ENCODE measurements at regions not wholly inside any gene's neighbourhood (a gene's known extent, or its start where the extent isn't known, plus 50 kb on each side); places are given as distances from the start of the nearest gene placed in this dataset.

DNA sequence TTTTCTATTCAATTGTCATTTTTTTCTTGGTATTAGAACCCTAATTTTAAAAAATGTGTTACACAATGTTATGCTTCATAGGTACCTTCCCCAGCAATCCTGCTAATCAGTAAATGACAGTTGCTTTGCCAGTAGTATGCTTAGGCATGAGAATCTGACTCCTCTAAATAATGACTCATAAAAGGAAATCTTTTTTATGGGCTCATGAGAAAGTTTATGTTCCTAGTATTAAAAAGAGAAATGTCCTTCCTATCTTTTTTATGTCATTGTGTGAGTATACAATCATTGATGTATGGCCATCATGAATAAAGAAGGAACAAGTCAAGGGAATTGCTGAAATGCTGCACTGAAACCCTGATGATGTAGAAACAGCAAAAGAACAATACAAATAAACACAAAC, 1237.7 kb upstream of the PCDH20 start:
- no peaks in the 10 kb centered on the region for H3K4me1 ChIP-seq (ENCODE audit: insufficient read depth, low read length, poor library complexity, severe bottlenecking)
- H3K9me3 ChIP-seq (ENCODE audit: insufficient read depth, low read depth, low read length): no peaks in the 10 kb centered on the region
- H2AFZ ChIP-seq (ENCODE audit: low read length): no peak overlapping the region
- H3K9me2 ChIP-seq (replicated peaks; ENCODE audit: low read depth, low read length): no peaks in the 10 kb centered on the region
- H3K4me3 ChIP-seq (ENCODE audit: low read length, poor library complexity, severe bottlenecking): no peak overlapping the region
- H3K79me2 ChIP-seq (ENCODE audit: insufficient read depth, low read length): no peaks in the 10 kb centered on the region
- no peak overlapping the region for H3K4me2 ChIP-seq (ENCODE audit: low read depth, low read length, poor library complexity, severe bottlenecking)
- TF ChIP-seq EZH2phosphoT487 (IDR thresholded peaks at IDR 0.05; ENCODE audit: borderline replicate concordance) (no peak), CTCF (conservative IDR thresholded peaks at IDR 0.05; ENCODE audit: low read length) (no peak)
- H3K36me3 ChIP-seq (ENCODE audit: insufficient read depth, low read length): no peaks in the 10 kb centered on the region
- no peaks in the 10 kb centered on the region for H3K27me3 ChIP-seq (ENCODE audit: insufficient read depth, low read length, poor library complexity, severe bottlenecking)
- no peak overlapping the region for H3K9ac ChIP-seq (ENCODE audit: low read depth, low read length, poor library complexity, severe bottlenecking)
- no peaks in the 10 kb centered on the region for H3F3A ChIP-seq (ENCODE audit: low read depth)
- H4K20me1 ChIP-seq (ENCODE audit: insufficient read depth, low read length, poor library complexity, severe bottlenecking): no peaks in the 10 kb centered on the region

DNA sequence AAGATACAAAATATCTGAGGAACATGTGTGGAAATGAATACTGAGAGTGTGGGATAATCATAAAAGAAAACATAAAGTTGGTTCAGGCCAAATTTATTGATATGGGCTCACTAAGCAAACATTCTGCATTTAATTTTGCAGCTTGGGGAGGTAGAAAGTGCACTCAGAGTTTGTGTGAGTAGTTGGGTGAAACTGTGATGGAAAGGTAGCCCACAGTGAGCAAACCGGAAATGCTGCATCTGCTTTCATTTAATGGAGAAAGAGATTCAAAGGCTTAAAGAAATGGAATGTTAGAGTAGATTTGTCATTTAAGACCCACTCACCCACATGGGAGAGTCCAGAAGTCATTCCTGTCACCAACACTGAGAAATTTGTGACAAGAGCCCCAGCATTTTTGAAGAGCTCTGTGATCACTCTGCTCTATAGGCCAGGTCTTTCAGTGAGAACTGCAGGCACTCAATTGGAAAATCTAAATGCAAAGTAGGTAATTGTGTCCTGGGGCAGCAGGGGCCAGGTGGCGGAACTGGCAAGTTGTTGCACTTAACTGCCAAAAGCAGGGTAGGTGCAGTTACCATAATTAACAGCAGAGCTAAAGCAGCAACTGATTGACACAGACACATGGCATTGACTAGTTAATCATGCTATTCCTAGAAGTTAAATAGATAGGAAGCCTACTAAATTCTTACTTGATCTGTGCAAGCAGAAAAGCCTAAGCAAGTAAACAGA, 1228.3 kb upstream of the PCDH20 start:
- no peaks in the 10 kb centered on the region for H3K27me3 ChIP-seq (ENCODE audit: insufficient read depth, low read length, poor library complexity, severe bottlenecking)

DNA sequence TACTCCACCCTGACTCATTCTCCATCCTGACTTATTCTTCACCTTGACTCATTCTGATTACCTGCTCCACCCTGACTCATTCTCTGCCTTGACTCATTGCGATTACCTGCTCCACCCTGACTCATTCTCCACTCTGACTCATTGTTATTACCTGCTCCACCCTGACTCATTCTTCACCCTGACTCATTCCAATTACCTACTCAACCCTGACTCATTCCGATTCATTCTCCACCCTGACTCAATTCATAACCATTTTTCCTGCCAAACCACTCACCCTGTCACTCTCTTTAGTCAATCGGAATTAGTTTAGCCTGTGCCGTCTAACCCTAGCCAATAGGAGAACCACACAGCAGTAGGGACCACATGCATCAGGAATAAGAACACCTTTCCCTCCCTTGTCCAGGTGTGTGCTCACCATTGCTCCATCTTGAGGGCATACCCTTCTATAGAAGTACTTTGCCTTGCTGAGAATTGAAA, 1227.4 kb upstream of the PCDH20 start:
- no peak overlapping the region for H2AFZ ChIP-seq (ENCODE audit: low read length)

More for the DNA sequence above, 1228.3 kb upstream of the PCDH20 start:
- Histone ChIP-seq H3F3A (ENCODE audit: low read depth) (no peaks in the 10 kb centered on the region), H3K9me2 (replicated peaks; ENCODE audit: low read depth, low read length) (no peaks in the 10 kb centered on the region), H4K20me1 (ENCODE audit: insufficient read depth, low read length, poor library complexity, severe bottlenecking) (no peaks in the 10 kb centered on the region), H3K9ac (ENCODE audit: low read depth, low read length, poor library complexity, severe bottlenecking) (no peak overlapping the region), H3K4me2 (ENCODE audit: low read depth, low read length, poor library complexity, severe bottlenecking) (no peak overlapping the region), H3K4me3 (ENCODE audit: low read length, poor library complexity, severe bottlenecking) (no peak overlapping the region), H3K79me2 (ENCODE audit: insufficient read depth, low read length) (no peaks in the 10 kb centered on the region), H2AFZ (ENCODE audit: low read length) (no peak overlapping the region), H3K4me1 (ENCODE audit: insufficient read depth, low read length, poor library complexity, severe bottlenecking) (no peaks in the 10 kb centered on the region), H3K36me3 (ENCODE audit: insufficient read depth, low read length) (no peaks in the 10 kb centered on the region), H3K9me3 (ENCODE audit: insufficient read depth, low read depth, low read length) (no peaks in the 10 kb centered on the region)
- no peak for TF ChIP-seq EZH2phosphoT487 (IDR thresholded peaks at IDR 0.05; ENCODE audit: borderline replicate concordance)
- no peak for TF ChIP-seq CTCF (conservative IDR thresholded peaks at IDR 0.05; ENCODE audit: low read length)

More for the DNA sequence above, 1227.4 kb upstream of the PCDH20 start:
- no peaks in the 10 kb centered on the region for H3F3A ChIP-seq (ENCODE audit: low read depth)
- no peaks in the 10 kb centered on the region for H3K9me3 ChIP-seq (ENCODE audit: insufficient read depth, low read depth, low read length)
- no peaks in the 10 kb centered on the region for H3K4me1 ChIP-seq (ENCODE audit: insufficient read depth, low read length, poor library complexity, severe bottlenecking)
- H3K79me2 ChIP-seq (ENCODE audit: insufficient read depth, low read length): no peaks in the 10 kb centered on the region
- no peaks in the 10 kb centered on the region for H4K20me1 ChIP-seq (ENCODE audit: insufficient read depth, low read length, poor library complexity, severe bottlenecking)
- H3K36me3 ChIP-seq (ENCODE audit: insufficient read depth, low read length): no peaks in the 10 kb centered on the region
- no peaks in the 10 kb centered on the region for H3K27me3 ChIP-seq (ENCODE audit: insufficient read depth, low read length, poor library complexity, severe bottlenecking)
- no peak overlapping the region for H3K9ac ChIP-seq (ENCODE audit: low read depth, low read length, poor library complexity, severe bottlenecking)
- no peaks in the 10 kb centered on the region for H3K9me2 ChIP-seq (replicated peaks; ENCODE audit: low read depth, low read length)
- TF ChIP-seq EZH2phosphoT487 (IDR thresholded peaks at IDR 0.05; ENCODE audit: borderline replicate concordance) (no peak), CTCF (conservative IDR thresholded peaks at IDR 0.05; ENCODE audit: low read length) (no peak)
- no peak overlapping the region for H3K4me2 ChIP-seq (ENCODE audit: low read depth, low read length, poor library complexity, severe bottlenecking)
- no peak overlapping the region for H3K4me3 ChIP-seq (ENCODE audit: low read length, poor library complexity, severe bottlenecking)

All from Loucy (cell line).